Head of caudate nucleus (tissue), 42 donors: ENCODE measurements at regions not wholly inside any gene's neighbourhood (a gene's known extent, or its start where the extent isn't known, plus 50 kb on each side); places are given as distances from the start of the nearest gene placed in this dataset.
"Not testable (repeated sequence)": the region's sequence is repeated elsewhere in the genome, so short reads cannot be mapped to it uniquely, and the experiment has no call there.

Source experiments
- DNase-seq, 42 donors: peaks; one replicate each; pipeline versions ENCODE4 v3.0.0 to v3.0.0-alpha.2; 2020 to 2021; ENCODE audit warnings: mixed read lengths in 7 of 42
- intact Hi-C: fragments of 100-400 bp; cut with DNase I; formaldehyde crosslinking; loops from one replicate; pipeline ENCODE4 v1.15.0; 2022

DNA sequence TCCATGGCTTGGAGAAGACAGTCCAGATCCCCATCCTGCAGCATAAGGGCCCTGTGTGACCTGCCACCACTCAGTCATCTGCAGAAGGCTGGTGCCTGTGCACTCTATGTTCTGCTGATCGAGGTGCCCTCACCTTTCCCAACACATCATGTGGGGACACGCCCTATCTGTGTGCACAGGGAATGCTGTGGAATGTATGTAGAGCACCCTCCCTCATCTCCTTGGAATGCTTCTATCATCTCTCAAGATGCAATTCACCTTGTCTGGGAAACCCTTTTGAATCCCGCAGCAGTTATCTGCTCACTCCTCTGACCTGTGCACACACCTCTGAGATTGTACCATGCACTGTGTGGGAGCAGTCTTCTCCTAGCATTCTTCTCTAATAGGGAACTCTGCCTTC lies 207.2 kb upstream of the SSTR4 start:
- intact Hi-C loops, result no loop called here
- DNase-seq, result no peak

GRCh38 chr20:22829356-22829755 lies 205.8 kb upstream of the SSTR4 start:
- intact Hi-C loops, result no loop called here
- DNase-seq, result no peak

- DNase-seq, result no peak
- intact Hi-C loops, result no loop called here
These were observed 205.0 kb upstream of the SSTR4 start for GRCh38 chr20:22830138-22830537.

GRCh38 chr20:22830715-22831114 lies 204.4 kb upstream of the SSTR4 start:
- DNase-seq, intact Hi-C loops: not testable (repeated sequence)

GRCh38 chr20:22833851-22834250 lies 201.3 kb upstream of the SSTR4 start:
- intact Hi-C loops, result no loop called here
- no peak for DNase-seq

DNA sequence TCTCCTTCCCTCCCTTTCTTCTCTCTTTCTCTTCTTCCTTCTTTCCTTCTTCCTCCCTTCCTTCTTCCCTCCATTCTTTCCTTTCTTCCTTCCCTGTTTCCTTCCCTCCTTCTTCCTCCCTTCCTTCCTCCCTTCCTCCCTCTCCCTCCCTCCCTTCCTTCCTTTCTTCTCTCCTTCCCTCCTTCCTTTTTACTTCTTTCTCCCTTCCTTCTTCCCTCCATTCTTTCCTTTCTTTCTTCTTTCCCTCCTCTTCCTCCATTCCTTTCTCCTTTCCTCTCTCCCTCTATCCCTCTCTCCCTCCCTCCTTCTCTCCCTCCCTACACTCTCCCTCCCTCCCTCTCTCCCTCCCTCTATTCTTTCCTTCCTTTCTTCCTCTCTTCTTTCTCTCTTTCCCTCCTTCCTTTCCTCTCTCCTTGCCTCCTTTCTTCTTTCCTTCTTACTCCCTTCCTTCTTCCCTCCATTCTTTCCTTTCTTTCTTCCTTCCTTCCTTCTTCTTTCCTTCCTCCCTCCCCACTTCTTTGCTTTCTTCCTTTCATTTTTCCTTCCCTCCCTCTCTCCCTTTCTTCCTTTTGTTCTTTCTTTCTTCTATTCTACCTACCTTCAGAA lies 200.4 kb upstream of the SSTR4 start:
- DNase-seq, result no peak
- intact Hi-C loops, result no loop called here

DNA sequence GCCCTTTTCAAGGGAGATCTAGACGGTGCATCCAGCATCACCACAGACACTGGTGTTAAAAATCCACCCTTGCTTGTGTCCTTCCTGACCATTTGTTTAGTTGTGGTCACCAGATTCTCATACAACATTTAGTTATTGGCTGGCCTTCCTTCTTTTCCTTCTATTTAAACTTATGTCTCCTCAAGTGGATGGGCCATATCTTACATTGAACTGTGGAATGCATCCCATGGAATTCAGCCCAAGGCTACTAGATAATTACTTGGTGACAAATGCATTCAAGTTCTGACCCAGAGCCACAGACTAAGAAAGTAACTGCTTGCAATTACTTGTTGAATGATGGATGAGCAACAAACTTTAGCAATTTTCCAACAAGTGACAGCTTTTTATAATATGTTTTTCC lies 198.9 kb upstream of the SSTR4 start:
- no peak for DNase-seq
- intact Hi-C loops, result no loop called here

- DNase-seq, result no peak
- intact Hi-C loops, result no loop called here
These were observed 198.2 kb upstream of the SSTR4 start for GRCh38 chr20:22836877-22837276.

GRCh38 chr20:22838001-22838400 lies 197.1 kb upstream of the SSTR4 start:
- intact Hi-C loops, result no loop called here
- no peak for DNase-seq

DNA sequence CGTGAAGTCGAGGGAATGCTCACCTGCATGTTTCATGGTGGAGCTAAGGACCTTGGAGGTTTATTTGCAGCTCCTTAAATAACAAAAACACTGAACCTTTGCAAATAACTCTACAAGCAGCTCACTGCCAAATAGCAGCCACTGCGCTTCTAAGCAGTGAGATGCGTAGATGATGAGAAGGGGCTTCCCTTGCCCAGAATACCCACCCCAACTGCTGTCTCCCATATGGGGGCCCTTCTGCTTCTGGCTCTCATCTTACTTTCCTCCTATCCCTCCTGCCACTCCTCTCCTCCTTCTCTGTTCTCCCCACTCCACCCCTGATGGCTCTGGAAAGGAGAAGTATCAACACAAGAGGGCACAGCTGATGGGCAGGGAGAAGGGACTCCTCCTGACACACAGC lies 193.3 kb upstream of the SSTR4 start:
- intact Hi-C loops, result no loop called here
- no peak for DNase-seq

DNA sequence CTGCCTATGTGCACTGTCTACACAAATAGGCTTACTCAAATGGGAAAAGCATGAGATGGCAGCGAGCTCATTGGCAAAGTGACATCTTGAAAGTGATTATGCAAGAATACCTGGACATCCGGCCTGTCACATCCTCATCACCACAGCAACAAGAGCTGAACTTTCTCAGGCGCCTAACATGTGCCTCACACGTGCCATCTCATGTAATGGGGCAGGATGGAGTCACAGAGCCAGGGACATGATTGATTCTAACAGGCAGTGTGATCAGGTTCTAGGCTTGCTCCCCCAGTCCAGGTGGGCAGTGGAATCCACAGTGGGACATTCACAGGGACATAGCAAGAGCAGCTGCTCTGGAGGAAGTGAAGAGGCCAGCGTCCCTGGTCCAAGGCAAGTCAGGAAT lies 192.3 kb upstream of the SSTR4 start:
- intact Hi-C loops, result no loop called here
- no peak for DNase-seq

DNA sequence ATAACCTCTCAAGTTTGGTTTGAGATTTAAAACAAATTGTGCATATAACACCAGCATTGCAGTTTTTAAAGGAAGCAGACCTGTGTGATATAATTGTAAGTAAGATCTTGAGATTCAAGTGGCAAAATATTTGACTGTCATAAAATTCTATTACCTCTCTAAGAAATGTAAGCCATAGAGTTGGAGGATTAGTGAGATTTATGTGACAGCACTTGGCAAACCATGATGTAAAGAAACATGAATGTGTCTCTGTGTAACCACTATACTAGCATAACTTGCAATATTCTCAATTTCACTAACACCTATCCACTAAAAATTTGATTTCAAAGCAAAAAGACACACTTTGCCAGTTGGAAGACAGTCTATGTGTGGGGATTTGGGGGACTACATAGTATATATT lies 190.2 kb upstream of the SSTR4 start:
- DNase-seq, result no peak
- intact Hi-C loops, result no loop called here

DNA sequence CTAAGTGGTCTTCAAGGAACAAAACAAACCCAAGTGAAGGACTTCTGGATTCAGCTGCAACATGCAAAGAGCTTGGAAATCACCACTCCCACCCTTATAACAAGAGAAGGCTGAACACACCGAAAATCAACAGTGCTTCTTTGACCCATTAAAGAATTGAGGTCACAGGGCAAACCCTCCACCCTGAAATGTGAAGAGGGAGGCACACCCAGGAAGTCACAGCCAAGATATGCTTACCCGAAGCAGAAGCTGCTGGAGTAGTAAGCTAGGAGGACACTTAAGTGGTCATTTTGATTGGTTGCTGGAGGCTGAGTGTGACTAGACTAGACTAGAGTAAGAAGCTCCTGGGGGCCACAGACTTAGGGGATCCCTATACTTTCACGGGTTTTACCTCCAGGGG lies 188.2 kb upstream of the SSTR4 start:
- DNase-seq, result no peak
- intact Hi-C loops, result no loop called here

DNA sequence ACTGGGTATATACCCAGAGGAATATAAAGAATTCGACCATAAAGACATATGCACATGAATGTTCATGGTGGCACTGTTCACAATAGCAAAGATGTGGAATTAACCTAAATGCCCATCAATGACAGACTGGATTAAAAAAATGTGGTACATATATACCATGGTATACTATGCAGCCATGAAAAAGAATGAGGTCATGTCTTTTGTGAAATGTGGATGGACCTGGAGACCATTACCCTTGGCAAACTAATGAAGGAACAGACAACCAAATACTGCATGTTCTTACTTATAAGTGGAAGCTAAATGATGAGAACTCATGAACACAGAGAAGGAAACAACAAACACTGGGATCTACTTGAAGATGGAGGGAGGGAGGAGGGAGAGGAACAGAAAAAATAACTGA lies 186.7 kb upstream of the SSTR4 start:
- no peak for DNase-seq
- intact Hi-C loops, result no loop called here

DNA sequence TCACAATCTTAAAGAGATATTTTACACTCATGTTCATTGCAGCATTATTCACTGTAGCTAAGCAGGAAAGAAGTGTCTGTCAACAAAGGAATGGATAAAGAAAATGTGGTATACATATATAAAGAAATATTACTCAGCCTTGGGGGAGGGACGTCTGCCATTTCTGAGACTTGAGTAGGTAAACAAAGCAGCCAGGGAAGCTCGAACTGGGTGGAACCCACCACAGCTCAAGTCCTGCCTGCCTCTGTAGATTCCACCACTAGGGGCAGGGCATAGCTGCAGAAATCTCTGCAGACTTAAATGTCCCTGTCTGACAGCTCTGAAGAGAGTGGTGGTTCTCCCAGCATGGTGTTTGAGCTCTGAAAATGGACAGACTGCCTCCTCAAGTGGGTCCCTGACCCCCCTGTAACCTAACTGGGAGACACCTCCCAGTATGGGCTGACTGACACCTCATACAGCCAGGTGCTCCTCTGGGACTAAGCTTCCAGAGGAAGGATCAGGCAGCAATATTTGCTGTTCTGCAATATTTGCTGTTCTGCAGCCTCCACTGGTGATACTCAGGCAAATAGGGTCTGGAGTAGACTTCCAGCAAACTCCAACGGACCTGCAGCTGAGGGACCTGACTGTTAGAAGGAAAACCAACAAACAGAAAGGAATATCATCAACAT lies 183.3 kb upstream of the SSTR4 start:
- DNase-seq, result peak in 2 of 42 donors; percentile 3 to 17
- intact Hi-C loops, result not testable (repeated sequence)

GRCh38 chr20:22861231-22861980 lies 173.7 kb upstream of the SSTR4 start:
- no peak for DNase-seq
- intact Hi-C loops, result no loop called here

DNA sequence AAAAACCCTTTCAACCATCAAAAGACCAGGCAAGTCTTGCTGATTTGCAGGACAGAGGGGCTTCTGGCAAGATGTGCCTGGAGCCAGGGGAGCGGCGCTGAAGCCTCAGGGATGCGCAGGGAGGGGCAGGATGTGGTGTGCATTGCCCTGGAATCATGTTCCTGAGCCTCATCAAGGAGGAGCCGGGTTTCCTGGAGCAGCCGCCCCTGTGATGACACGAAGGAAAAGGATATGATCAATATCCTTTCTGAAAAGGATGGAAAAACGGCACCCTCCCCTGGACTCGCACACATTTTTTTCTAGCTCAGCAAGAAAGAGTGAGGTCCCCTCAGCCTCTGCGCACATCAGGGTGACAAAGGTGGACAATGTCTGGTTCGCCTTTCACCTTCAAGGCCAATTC lies 173.1 kb upstream of the SSTR4 start:
- DNase-seq, result no peak
- intact Hi-C loops, result no loop called here

DNA sequence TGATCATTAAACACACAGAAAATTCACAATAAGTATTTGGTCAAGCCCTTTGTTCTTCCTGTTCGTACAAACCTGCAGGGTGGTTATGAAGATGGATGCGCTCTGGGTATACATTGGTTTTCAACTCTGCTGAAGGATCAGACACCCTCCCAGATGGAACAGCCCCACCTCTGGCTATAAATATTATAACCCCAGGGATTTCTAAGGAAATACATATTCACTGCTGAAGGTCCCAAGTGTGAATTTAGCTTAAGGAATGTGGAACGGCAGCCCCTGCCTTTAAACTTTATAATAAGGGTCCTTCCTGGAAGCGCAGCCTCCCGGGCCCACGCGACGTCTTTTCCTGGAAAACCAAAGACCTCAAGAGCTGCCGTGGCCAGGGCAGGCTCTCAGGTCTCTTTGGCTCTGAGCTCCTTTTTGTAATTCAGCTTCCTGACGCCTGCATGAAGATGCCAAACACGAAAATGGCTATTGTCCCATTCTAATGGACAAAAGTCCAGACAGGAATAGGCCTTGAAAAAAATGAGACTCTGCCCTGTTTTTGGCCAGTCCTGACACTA lies 172.4 kb upstream of the SSTR4 start:
- intact Hi-C loops, result no loop called here
- DNase-seq, result no peak

DNA sequence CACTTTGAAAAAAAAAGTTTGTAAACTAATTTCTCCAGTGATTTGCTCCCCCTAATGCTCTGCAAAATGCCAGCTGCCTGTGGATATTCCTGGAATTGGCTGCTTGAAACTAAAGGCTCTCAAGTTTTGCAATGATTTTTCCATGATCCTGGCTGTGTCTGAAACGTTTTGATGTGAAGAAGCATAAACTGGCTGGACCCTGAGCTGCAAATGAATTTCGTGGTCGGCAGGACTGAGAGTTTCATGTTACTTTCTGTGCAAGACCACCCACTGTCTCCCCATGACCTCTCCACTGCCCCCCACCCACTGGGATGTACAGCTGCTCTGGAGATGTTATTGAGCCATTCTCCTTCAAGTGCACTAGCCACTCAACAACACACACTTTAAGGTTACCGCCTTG lies 171.3 kb upstream of the SSTR4 start:
- DNase-seq, result no peak
- intact Hi-C loops, result no loop called here

- no peak for DNase-seq
- intact Hi-C loops, result no loop called here
These were observed 168.2 kb upstream of the SSTR4 start for GRCh38 chr20:22866812-22867341.
